Brain microvascular endothelial cell (primary cell): ENCODE measurements at regions not wholly inside any gene's neighbourhood (a gene's known extent, or its start where the extent isn't known, plus 50 kb on each side); places are given as distances from the start of the nearest gene placed in this dataset.
A peak's percentile ranks its signal among the peaks of the same experiment; 100 is the strongest.

Experiments
- DNase-seq: peaks from one replicate; pipeline ENCODE4 v3.0.0-alpha.2; 2020
- H3K27ac ChIP-seq: fragments of 250-450 bp; sonication (Bioruptor Pico); 2 replicates; pipeline ENCODE4 v1.5.1; 2020; ENCODE audit warnings: mild to moderate bottlenecking, moderate library complexity
- H3K27me3 ChIP-seq: fragments of 250-450 bp; sonication (Bioruptor Pico); replicated peaks from 2 replicates; pipeline ENCODE4 v1.5.1; 2020; ENCODE audit warnings: mild to moderate bottlenecking
- H3K36me3 ChIP-seq: fragments of 250-450 bp; sonication (Bioruptor Pico); replicated peaks from 2 replicates; pipeline ENCODE4 v1.5.1; 2020; ENCODE audit warnings: mild to moderate bottlenecking
- H3K4me3 ChIP-seq: 2 replicates; pipeline ENCODE4 v1.5.1; 2011; ENCODE audit warnings: low read depth, mild to moderate bottlenecking, control low read depth, low read length, moderate library complexity
- CTCF ChIP-seq: IDR thresholded peaks from 2 replicates; pipeline ENCODE4 v1.5.1; 2011; ENCODE audit warnings: low read depth, mild to moderate bottlenecking, moderate library complexity, low read length, control low read depth, inconsistent platforms; ENCODE audit errors: missing control alignments
- in situ Hi-C: cut with HindIII; loops from 2 replicates; pipeline ENCODE4 v1.10.0; 2017; ENCODE audit warnings: low sequenced_read_pairs, low pct_ligation_motif_present

- Histone ChIP-seq H3K27me3 (no peaks in the 10 kb centered on the region), H3K27ac (peak overlapping the region; percentile 74), H3K36me3 (no peaks in the 10 kb centered on the region), H3K4me3 (no peak overlapping the region)
- DNase-seq, result peak; percentile 82
- in situ Hi-C loops, result no loop called here
- no peak for TF ChIP-seq CTCF
Observed at GRCh38 chr15:96121086-96121920, 209.2 kb upstream of the NR2F2 start.

GRCh38 chr15:96122077-96123027, 208.1 kb upstream of the NR2F2 start:
- Histone ChIP-seq H3K36me3 (no peaks in the 10 kb centered on the region), H3K4me3 (no peak overlapping the region), H3K27ac (peak overlapping the region; percentile 74), H3K27me3 (no peaks in the 10 kb centered on the region)
- no peak for TF ChIP-seq CTCF
- DNase-seq, result peak; percentile 25
- in situ Hi-C loops, result no loop called here

- H3K27ac ChIP-seq, result no peak overlapping the region
- no peaks in the 10 kb centered on the region for H3K36me3 ChIP-seq
- in situ Hi-C loops, result no loop called here
Observed at GRCh38 chr15:96123028-96123400, 207.5 kb upstream of the NR2F2 start.

GRCh38 chr15:96123630-96124187, 206.8 kb upstream of the NR2F2 start:
- Histone ChIP-seq H3K36me3 (no peaks in the 10 kb centered on the region), H3K27me3 (no peaks in the 10 kb centered on the region), H3K27ac (no peak overlapping the region), H3K4me3 (no peak overlapping the region)
- no peak for TF ChIP-seq CTCF
- no peak for DNase-seq
- in situ Hi-C loops, result no loop called here

More at GRCh38 chr15:96123028-96123400, 207.5 kb upstream of the NR2F2 start:
- H3K27me3 ChIP-seq, result no peaks in the 10 kb centered on the region
- no peak for DNase-seq
- no peak for TF ChIP-seq CTCF
- no peak overlapping the region for H3K4me3 ChIP-seq

- DNase-seq, result no peak
- Histone ChIP-seq H3K27me3 (no peaks in the 10 kb centered on the region), H3K4me3 (no peak overlapping the region), H3K36me3 (no peaks in the 10 kb centered on the region), H3K27ac (no peak overlapping the region)
- TF ChIP-seq CTCF, result no peak
- in situ Hi-C loops, result no loop called here
Observed at GRCh38 chr15:96124436-96124835, 206.1 kb upstream of the NR2F2 start.
